Esophagus muscularis mucosa (tissue), 3 donors: ENCODE measurements at regions not wholly inside any gene's neighbourhood (a gene's known extent, or its start where the extent isn't known, plus 50 kb on each side); places are given as distances from the start of the nearest gene placed in this dataset.

Source experiments
- POLR2AphosphoS5 ChIP-seq, 2 donors: sonication (generic); formaldehyde crosslinking; IDR thresholded peaks; one replicate each; pipeline ENCODE4 v1.6.1; 2017; ENCODE audit warnings: antibody characterized with exemption in 2 of 2
- TF ChIP-seq, protein P1 (sequence below), 3 experiments: fragments of 200-600 bp in 2 of 3; fragments of 450-650 bp in 1 of 3; sonication (generic) in 2 of 3; IDR thresholded peaks; one replicate each; pipeline ENCODE4 v1.5.1; 2017 to 2019; ENCODE audit warnings: antibody characterized with exemption in 3 of 3, mild to moderate bottlenecking in 2 of 3, moderate library complexity in 1 of 3

- TF ChIP-seq, protein P1, sequence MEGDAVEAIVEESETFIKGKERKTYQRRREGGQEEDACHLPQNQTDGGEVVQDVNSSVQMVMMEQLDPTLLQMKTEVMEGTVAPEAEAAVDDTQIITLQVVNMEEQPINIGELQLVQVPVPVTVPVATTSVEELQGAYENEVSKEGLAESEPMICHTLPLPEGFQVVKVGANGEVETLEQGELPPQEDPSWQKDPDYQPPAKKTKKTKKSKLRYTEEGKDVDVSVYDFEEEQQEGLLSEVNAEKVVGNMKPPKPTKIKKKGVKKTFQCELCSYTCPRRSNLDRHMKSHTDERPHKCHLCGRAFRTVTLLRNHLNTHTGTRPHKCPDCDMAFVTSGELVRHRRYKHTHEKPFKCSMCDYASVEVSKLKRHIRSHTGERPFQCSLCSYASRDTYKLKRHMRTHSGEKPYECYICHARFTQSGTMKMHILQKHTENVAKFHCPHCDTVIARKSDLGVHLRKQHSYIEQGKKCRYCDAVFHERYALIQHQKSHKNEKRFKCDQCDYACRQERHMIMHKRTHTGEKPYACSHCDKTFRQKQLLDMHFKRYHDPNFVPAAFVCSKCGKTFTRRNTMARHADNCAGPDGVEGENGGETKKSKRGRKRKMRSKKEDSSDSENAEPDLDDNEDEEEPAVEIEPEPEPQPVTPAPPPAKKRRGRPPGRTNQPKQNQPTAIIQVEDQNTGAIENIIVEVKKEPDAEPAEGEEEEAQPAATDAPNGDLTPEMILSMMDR (IDR thresholded peaks at IDR 0.05) = no peak
- TF ChIP-seq POLR2AphosphoS5 (IDR thresholded peaks at IDR 0.05) = no peak
These were observed 199.5 kb upstream of the FBXL4 start for GRCh38 chr6:99147206-99147605.
